ENCODE measurements at regions not wholly inside any gene's neighbourhood (a gene's known extent, or its start where the extent isn't known, plus 50 kb on each side); places are given as distances from the start of the nearest gene placed in this dataset.

DNA sequence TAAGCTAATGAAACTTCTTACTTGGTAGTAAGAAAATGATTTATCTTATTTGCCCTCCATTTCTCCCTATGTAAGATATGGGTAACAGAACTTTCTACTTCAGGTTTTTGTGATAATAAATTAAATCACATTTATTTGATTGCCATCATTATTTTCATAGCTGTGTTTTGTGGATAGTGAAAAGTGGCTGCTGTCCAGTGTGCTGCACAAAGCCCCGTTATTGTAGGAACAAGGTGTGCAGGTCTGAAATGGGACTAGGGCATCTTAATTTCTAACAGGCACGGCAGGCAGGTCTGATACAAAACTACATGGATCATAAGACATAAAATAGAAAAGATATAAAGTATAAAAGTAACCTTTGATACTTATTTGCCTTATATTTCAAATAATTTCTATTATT is 51.6 kb upstream of the THSD7B start:
- TF ChIP-seq RAD21 (conservative IDR thresholded peaks at IDR 0.05), result no peak
- TF ChIP-seq, protein P1, sequence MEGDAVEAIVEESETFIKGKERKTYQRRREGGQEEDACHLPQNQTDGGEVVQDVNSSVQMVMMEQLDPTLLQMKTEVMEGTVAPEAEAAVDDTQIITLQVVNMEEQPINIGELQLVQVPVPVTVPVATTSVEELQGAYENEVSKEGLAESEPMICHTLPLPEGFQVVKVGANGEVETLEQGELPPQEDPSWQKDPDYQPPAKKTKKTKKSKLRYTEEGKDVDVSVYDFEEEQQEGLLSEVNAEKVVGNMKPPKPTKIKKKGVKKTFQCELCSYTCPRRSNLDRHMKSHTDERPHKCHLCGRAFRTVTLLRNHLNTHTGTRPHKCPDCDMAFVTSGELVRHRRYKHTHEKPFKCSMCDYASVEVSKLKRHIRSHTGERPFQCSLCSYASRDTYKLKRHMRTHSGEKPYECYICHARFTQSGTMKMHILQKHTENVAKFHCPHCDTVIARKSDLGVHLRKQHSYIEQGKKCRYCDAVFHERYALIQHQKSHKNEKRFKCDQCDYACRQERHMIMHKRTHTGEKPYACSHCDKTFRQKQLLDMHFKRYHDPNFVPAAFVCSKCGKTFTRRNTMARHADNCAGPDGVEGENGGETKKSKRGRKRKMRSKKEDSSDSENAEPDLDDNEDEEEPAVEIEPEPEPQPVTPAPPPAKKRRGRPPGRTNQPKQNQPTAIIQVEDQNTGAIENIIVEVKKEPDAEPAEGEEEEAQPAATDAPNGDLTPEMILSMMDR (IDR thresholded peaks at IDR 0.05; ENCODE audit: poor library complexity, severe bottlenecking), result no peak
- TF ChIP-seq EZH2 (IDR thresholded peaks at IDR 0.05; ENCODE audit: borderline replicate concordance, insufficient read depth, low read length, poor library complexity, severe bottlenecking), result no peak
- no peak for TF ChIP-seq POLR2AphosphoS5 (IDR thresholded peaks at IDR 0.05)
- TF ChIP-seq TAF1 (IDR thresholded peaks at IDR 0.05; ENCODE audit: low read depth), result no peak
- no peak for TF ChIP-seq EP300 (conservative IDR thresholded peaks at IDR 0.05; ENCODE audit: poor library complexity, severe bottlenecking)
- TF ChIP-seq SMC3 (conservative IDR thresholded peaks at IDR 0.05; ENCODE audit: poor library complexity), result no peak
- TF ChIP-seq MXI1 (conservative IDR thresholded peaks at IDR 0.05; ENCODE audit: poor library complexity, severe bottlenecking), result no peak
- TF ChIP-seq, protein P2, sequence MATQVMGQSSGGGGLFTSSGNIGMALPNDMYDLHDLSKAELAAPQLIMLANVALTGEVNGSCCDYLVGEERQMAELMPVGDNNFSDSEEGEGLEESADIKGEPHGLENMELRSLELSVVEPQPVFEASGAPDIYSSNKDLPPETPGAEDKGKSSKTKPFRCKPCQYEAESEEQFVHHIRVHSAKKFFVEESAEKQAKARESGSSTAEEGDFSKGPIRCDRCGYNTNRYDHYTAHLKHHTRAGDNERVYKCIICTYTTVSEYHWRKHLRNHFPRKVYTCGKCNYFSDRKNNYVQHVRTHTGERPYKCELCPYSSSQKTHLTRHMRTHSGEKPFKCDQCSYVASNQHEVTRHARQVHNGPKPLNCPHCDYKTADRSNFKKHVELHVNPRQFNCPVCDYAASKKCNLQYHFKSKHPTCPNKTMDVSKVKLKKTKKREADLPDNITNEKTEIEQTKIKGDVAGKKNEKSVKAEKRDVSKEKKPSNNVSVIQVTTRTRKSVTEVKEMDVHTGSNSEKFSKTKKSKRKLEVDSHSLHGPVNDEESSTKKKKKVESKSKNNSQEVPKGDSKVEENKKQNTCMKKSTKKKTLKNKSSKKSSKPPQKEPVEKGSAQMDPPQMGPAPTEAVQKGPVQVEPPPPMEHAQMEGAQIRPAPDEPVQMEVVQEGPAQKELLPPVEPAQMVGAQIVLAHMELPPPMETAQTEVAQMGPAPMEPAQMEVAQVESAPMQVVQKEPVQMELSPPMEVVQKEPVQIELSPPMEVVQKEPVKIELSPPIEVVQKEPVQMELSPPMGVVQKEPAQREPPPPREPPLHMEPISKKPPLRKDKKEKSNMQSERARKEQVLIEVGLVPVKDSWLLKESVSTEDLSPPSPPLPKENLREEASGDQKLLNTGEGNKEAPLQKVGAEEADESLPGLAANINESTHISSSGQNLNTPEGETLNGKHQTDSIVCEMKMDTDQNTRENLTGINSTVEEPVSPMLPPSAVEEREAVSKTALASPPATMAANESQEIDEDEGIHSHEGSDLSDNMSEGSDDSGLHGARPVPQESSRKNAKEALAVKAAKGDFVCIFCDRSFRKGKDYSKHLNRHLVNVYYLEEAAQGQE (IDR thresholded peaks at IDR 0.05; ENCODE audit: borderline replicate concordance), result no peak

Measured in neural cell (in vitro differentiated cells).